OCI-LY7 (cell line): ENCODE measurements at regions not wholly inside any gene's neighbourhood (a gene's known extent, or its start where the extent isn't known, plus 50 kb on each side); places are given as distances from the start of the nearest gene placed in this dataset.

ENCODE experiments used
- BruUV-seq: library from RNA; stranded (reverse); fragments of 400-500 nt; replicated peaks from 2 replicates; lab custom pipeline; 2021; lab: Mats Ljungman, UMichigan
- CTCF ChIA-PET: fragments of 300-600 bp; sonication (Branson Sonifier 250); formaldehyde crosslinking; loops from one replicate; lab custom pipeline; 2022; ENCODE audit warnings: antibody characterized with exemption; ENCODE audit not compliant: unreplicated experiment; lab: Charles Lee
- POLR2A ChIA-PET: fragments of 300-600 bp; sonication (Branson Sonifier 250); formaldehyde crosslinking; loops from one replicate; lab custom pipeline; 2022; ENCODE audit warnings: antibody characterized with exemption; lab: Charles Lee
- DNase-seq: peaks from one replicate; pipeline ENCODE4 v3.0.0-alpha.2; 2015; ENCODE audit warnings: low spot score
- H2AFZ ChIP-seq: fragments of 200-600 bp; sonication (generic), shearing (Covaris generic); 2 replicates; pipeline ENCODE4 v1.6.1; 2014; ENCODE audit warnings: mild to moderate bottlenecking, antibody characterized with exemption, low read length, moderate library complexity
- H3K27ac ChIP-seq: fragments of 200-600 bp; sonication (generic); 2 replicates; pipeline ENCODE4 v1.5.1; 2014; ENCODE audit warnings: mixed run types, low read depth, mild to moderate bottlenecking, moderate library complexity, low read length, inconsistent platforms; ENCODE audit not compliant: poor library complexity, severe bottlenecking
- H3K36me3 ChIP-seq: fragments of 200-600 bp; sonication (generic); 2 replicates; pipeline ENCODE4 v1.6.1; 2014; ENCODE audit warnings: mild to moderate bottlenecking, antibody characterized with exemption, low read length, moderate library complexity, mixed read lengths; ENCODE audit not compliant: insufficient read depth
- H3K4me1 ChIP-seq: fragments of 200-600 bp; sonication (generic); 2 replicates; pipeline ENCODE4 v1.5.1; 2014; ENCODE audit warnings: mild to moderate bottlenecking, low read length; ENCODE audit not compliant: insufficient read depth, poor library complexity, severe bottlenecking
- H3K4me2 ChIP-seq: fragments of 200-600 bp; sonication (generic); 2 replicates; pipeline ENCODE4 v1.6.1; 2014; ENCODE audit warnings: mild to moderate bottlenecking, low read length
- H3K4me3 ChIP-seq: fragments of 200-600 bp; sonication (generic); 2 replicates; pipeline ENCODE4 v1.5.1; 2014; ENCODE audit warnings: mild to moderate bottlenecking, low read depth, low read length; ENCODE audit not compliant: poor library complexity, severe bottlenecking
- H3K79me2 ChIP-seq: fragments of 200-600 bp; sonication (generic); 2 replicates; pipeline ENCODE4 v1.6.1; 2016; ENCODE audit warnings: low read depth, mild to moderate bottlenecking, low read length, moderate library complexity, mixed read lengths; ENCODE audit not compliant: insufficient read depth
- H3K9me2 ChIP-seq: fragments of 200-600 bp; sonication (generic); 2 replicates; pipeline ENCODE4 v1.6.1; 2016; ENCODE audit warnings: mild to moderate bottlenecking, low read length, mixed read lengths; ENCODE audit not compliant: insufficient read depth
- H3K9me3 ChIP-seq: fragments of 200-600 bp; sonication (generic); 2 replicates; pipeline ENCODE4 v1.6.1; 2014; ENCODE audit warnings: mild to moderate bottlenecking, mixed run types, low read length, mixed read lengths
- H4K20me1 ChIP-seq: fragments of 200-600 bp; sonication (generic); 2 replicates; pipeline ENCODE4 v1.6.1; 2014; ENCODE audit warnings: mild to moderate bottlenecking, antibody characterized with exemption, low read length, moderate library complexity, mixed read lengths; ENCODE audit not compliant: insufficient read depth
- EZH2phosphoT487 ChIP-seq: fragments of 200-600 bp; sonication (generic); IDR thresholded peaks from 2 replicates; pipeline ENCODE4 v1.6.1; 2018; ENCODE audit warnings: low read depth, borderline replicate concordance, mild to moderate bottlenecking, mixed run types, antibody characterized with exemption, low read length, moderate library complexity, mixed read lengths
- intact Hi-C: fragments of 100-400 bp; cut with micrococcal nuclease; formaldehyde crosslinking; loops from one replicate; pipeline ENCODE4 v1.10.0; 2022; ENCODE audit not compliant: unreplicated experiment
- TF ChIP-seq, protein P1 (sequence below): fragments of 200-600 bp; sonication (generic); conservative IDR thresholded peaks from 2 replicates; pipeline ENCODE4 v1.5.1; 2014; ENCODE audit warnings: mild to moderate bottlenecking, antibody characterized with exemption, low read length, moderate library complexity, mixed read lengths

GRCh38 chr16:77009453-77009852 lies 181.5 kb upstream of the MON1B start:
- Histone ChIP-seq H3K79me2 (no peaks in the 10 kb centered on the region), H3K4me1 (no peaks in the 10 kb centered on the region), H2AFZ (no peak overlapping the region), H4K20me1 (no peaks in the 10 kb centered on the region), H3K4me2 (no peak overlapping the region), H3K36me3 (no peaks in the 10 kb centered on the region), H3K9me3 (no peaks in the 10 kb centered on the region), H3K9me2 (no peaks in the 10 kb centered on the region), H3K4me3 (no peak overlapping the region), H3K27ac (no peak overlapping the region)
- TF ChIP-seq, protein P1, sequence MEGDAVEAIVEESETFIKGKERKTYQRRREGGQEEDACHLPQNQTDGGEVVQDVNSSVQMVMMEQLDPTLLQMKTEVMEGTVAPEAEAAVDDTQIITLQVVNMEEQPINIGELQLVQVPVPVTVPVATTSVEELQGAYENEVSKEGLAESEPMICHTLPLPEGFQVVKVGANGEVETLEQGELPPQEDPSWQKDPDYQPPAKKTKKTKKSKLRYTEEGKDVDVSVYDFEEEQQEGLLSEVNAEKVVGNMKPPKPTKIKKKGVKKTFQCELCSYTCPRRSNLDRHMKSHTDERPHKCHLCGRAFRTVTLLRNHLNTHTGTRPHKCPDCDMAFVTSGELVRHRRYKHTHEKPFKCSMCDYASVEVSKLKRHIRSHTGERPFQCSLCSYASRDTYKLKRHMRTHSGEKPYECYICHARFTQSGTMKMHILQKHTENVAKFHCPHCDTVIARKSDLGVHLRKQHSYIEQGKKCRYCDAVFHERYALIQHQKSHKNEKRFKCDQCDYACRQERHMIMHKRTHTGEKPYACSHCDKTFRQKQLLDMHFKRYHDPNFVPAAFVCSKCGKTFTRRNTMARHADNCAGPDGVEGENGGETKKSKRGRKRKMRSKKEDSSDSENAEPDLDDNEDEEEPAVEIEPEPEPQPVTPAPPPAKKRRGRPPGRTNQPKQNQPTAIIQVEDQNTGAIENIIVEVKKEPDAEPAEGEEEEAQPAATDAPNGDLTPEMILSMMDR: no peak
- no peak for TF ChIP-seq EZH2phosphoT487
- DNase-seq: no peak
- BruUV-seq: no TSS peak
- ChIA-PET CTCF (no interaction called here), POLR2A (no interaction called here)
- intact Hi-C loops: no loop called here

DNA sequence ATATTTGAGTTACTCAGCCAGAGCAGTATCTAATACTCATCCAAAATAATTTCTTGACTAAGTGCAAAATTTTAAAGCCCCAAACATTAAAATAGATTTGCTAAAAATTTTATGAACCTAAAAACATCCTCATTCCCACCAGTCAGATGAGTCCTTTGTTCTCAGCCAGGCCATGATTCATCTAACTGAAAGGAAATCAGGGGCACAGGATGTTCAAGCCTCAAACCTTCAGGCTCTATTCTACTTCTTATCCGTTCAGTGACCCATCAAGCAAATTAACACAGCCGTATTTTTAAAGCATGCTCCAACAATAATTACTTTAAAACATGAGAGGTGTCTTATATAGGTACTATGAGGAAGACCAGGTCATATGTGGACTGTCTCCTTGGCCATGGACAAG lies 176.5 kb upstream of the MON1B start:
- POLR2A ChIA-PET: no interaction called here
- Histone ChIP-seq H3K9me2 (no peaks in the 10 kb centered on the region), H3K4me1 (no peaks in the 10 kb centered on the region), H2AFZ (no peak overlapping the region), H3K4me2 (no peak overlapping the region), H3K4me3 (no peak overlapping the region), H3K79me2 (no peaks in the 10 kb centered on the region), H3K36me3 (no peaks in the 10 kb centered on the region), H3K9me3 (no peaks in the 10 kb centered on the region), H4K20me1 (no peaks in the 10 kb centered on the region), H3K27ac (no peak overlapping the region)
- intact Hi-C loops: no loop called here
- CTCF ChIA-PET: no interaction called here
- DNase-seq: no peak
- no TSS peak for BruUV-seq
- TF ChIP-seq, protein P1: no peak
- no peak for TF ChIP-seq EZH2phosphoT487

- peaks cover 11% of the 10 kb centered on the region for H3K4me1 ChIP-seq
- H3K4me3 ChIP-seq: no peak overlapping the region
- H3K36me3 ChIP-seq: no peaks in the 10 kb centered on the region
- BruUV-seq: no TSS peak
- H3K4me2 ChIP-seq: no peak overlapping the region
- CTCF ChIA-PET: no interaction called here
- H4K20me1 ChIP-seq: no peaks in the 10 kb centered on the region
- no peaks in the 10 kb centered on the region for H3K9me3 ChIP-seq
- H3K79me2 ChIP-seq: no peaks in the 10 kb centered on the region
- POLR2A ChIA-PET: no interaction called here
- intact Hi-C loops: no loop called here
- H2AFZ ChIP-seq: peak overlapping the region; percentile 7; the same call in 1 of the 2 replicates
- H3K27ac ChIP-seq: no peak overlapping the region
- no peak for DNase-seq
- TF ChIP-seq, protein P1: no peak
- TF ChIP-seq EZH2phosphoT487: no peak
- H3K9me2 ChIP-seq: no peaks in the 10 kb centered on the region
Observed at GRCh38 chr16:77030600-77030999, 160.4 kb upstream of the MON1B start.
